ENCODE measurements at regions not wholly inside any gene's neighbourhood (a gene's known extent, or its start where the extent isn't known, plus 50 kb on each side); places are given as distances from the start of the nearest gene placed in this dataset.

GRCh38 chr13:73129023-73129422, 70.2 kb downstream of the KLF5 start:
- no peak for DNase-seq

All from NCI-H2227 treated with DMSO at 0.1 percent for 48 hours (cell line).